ENCODE measurements at regions not wholly inside any gene's neighbourhood (a gene's known extent, or its start where the extent isn't known, plus 50 kb on each side); places are given as distances from the start of the nearest gene placed in this dataset.
"Not testable (repeated sequence)": the region's sequence is repeated elsewhere in the genome, so short reads cannot be mapped to it uniquely, and the experiment has no call there.

- DNase-seq: no peak
Observed at GRCh38 chr16:86718118-86718517, 139.8 kb downstream of the FOXL1 start.

DNA sequence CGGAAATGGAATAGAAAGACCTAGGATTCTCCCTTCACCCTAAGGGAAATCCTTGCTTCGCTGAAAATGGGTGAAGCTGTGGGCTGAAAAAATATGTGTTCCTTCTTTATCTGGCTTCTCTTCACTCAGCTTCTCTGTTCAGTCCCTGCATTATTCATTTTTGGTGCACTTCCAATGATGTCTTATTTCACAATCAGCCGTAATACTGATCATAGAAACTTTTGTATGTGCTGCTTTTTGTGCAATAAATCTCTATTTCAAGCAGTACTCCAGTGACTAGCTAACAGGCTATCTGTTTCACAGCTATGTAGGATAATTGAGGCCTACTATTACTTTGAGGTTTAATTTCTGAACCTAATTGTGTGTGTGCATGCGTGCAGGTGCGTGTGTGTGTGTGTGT lies 144.6 kb downstream of the FOXL1 start:
- DNase-seq: no peak

DNA sequence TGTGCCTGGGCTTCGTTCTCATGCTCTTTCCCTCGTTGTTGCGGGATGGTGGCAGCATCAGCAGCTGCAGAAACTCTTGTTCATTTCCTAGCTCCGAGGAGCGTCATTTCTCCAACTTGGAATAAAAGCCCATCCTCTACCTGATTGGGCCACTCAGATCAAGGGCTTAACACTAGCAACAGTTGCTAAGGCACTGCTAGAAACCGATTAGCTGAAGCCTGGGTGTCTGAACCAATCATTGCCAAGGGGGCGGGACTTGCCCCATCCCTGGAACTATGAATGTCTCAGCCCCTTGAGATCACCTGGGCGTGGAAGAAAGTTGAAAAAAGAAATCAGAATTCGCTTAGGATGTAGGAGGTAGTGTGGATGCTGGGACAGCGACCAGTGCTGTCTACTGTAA lies 145.3 kb downstream of the FOXL1 start:
- DNase-seq: no peak

- DNase-seq: no peak
Observed at GRCh38 chr16:86725401-86725800, 147.1 kb downstream of the FOXL1 start.

- DNase-seq: no peak
Observed at GRCh38 chr16:86726340-86726739, 148.0 kb downstream of the FOXL1 start.

- no peak for DNase-seq
Observed at GRCh38 chr16:86727131-86727530, 148.8 kb downstream of the FOXL1 start.

GRCh38 chr16:86727632-86728031 lies 149.3 kb downstream of the FOXL1 start:
- no peak for DNase-seq

GRCh38 chr16:86729686-86730085 lies 151.3 kb downstream of the FOXL1 start:
- DNase-seq: no peak

- DNase-seq: no peak
Observed at GRCh38 chr16:86730086-86730485, 151.7 kb downstream of the FOXL1 start.

DNA sequence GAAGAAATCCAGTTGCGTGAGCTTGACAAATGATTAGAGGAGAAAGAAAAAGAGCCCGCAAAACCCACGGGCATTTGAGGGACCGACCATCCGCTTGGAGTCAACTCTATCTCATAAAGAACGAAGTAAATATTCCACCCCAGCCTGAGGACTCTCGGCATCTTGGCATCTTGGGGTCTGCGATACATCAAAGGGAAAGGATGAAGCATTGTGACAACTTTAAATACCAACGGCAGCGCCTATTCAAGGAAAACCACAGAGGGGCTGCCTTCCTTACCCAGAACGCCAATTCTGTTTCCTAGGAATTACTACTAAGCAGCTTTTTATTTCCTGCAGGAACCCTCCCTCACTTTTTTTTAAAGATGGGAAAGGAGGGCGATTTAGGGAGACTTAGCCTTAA lies 152.2 kb downstream of the FOXL1 start:
- DNase-seq: no peak

DNA sequence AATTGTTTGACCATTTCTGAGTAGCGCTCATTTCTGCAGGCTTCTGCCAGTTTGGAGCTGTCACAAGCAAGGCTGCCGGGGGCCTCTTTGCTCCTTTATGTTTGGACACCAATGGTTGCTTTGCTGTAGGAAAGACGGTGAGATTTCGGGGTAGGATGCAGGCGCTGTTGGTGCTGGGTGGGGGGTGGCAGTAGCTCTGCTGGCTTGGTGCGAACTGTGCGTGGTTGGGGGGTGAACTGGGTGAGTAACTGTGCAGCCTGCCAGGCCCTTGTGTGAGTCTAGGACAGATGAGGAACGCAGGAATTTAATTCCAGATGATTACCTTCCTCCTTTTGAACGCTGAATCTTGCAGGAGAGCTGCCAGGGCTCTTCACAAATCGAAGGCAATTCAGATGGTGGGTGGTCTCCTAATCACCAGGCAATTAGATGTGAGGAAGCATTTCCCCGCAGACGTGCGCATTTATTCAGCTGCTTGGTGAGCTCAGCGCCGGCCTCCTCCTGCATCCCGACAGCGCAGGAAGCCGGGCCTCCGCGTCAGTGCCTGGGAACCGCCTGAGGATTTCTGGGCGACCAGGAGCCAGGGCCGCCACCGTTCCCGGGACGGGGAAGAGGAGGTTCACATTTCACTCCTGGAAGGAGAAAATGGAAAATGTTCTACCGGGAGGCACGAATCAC lies 154.4 kb downstream of the FOXL1 start:
- DNase-seq: no peak

DNA sequence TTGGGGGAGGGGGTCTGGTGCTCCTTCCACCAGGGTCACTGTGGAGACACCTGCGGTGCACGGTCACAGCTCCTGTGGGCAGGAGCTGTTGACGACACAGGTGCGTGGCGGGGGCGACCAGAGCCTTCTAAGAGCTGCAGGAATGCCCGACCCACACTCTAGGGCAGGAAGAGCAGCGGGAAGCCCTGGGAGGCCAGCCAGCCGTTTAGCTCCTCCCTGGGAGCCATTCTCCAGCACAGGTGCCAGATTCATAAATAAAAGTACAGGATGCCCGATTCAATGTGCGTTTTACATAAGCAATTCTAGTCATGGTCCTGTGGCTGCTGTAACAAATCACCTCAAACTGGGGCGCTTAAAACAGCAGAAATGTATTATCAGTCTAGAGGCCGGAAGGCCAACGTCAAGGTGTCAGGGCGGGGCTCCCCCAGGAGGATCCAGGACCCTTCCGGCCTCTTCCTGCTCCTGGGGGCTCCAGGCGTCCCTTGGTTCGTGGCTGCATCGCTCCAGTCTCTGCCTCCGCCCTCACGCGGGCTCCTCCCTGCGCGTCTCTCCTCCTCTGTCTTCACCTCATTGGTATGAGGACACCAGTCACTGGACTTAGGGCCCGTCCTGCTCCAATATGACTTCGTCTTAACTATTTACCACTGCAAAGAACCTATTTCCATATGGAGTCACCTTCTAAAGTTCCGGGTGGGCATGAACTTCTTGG lies 155.4 kb downstream of the FOXL1 start:
- DNase-seq: no peak

DNA sequence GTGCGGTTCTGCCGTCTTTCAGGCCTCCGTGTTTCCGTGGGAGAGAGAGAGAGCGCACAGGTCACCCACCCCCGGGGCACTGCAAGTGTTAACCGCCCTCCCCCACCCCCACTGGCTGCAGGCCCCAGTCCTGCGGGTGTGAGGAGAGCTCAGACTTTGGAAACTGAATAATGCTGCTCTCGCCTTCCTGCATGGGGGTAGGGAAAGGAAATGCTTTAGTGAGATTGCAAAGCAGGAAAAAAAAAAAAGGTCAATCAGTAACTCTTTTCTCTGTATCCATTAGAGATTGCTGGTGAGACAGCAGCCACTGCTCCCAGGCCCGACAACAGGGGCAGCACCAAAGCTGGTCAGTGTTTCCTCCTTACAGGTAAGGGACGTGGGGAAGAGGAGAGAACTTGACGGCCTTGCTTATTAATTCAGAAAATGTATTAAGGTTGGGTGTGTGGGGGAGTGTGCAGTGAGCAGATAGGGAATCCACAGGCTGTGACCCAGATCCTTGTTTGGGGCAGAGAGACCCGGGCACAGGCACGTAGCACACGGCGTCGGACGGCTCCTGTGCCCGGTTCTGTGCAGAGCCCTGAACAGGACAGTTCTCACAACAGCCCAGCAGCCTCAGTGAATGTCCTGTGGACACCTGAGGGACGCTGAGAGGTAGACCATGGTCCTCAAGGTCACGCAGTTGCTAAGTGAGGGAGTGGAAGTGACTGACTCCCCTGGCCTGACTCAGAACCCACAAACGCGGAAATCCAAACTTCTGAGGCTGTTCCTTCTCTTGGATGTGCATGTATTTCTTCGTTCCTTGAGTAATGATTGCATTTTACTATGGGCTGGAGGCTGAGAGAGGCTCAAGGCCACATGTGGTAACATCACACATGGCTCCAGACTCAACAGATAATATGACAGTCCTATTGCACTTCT lies 156.5 kb downstream of the FOXL1 start:
- DNase-seq: no peak

DNA sequence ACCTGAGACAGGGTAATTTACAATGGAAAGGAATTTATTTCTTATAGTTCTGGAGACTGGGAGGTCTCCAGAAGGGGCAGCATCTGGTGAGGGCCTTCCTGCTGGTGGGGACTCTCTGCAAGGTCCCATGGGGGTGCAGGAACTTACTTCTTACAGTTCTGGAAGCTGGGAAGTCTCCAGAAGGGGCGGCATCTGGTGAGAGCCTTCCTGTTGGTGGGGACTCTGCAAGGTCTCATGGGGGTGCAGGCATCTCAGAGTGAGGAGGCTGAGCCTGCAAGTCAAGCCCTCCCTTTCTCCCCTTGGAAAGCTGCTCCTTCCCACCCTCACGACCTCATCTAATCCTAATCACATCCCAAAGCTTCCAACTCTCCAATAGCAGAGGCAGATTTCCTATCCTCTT lies 157.4 kb downstream of the FOXL1 start:
- no peak for DNase-seq

DNA sequence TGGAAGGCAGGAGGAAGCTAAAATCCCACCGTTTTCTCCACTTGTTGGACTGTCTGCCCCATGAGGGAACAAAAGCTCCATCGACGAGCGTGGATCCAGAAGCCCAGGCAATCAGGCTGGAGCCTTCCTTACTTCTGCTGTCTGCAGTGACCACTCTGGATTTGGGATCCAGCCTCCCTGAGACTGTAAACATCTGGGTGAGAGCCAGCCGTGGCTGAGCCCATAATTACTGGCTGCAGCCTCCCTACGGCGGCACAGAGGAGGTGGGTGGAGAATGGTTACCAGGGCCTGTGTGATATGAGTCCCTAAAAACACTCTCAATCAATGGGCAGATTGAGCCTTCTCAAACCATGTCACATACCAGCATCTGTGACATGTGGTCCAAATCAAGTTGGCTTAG lies 158.2 kb downstream of the FOXL1 start:
- no peak for DNase-seq

- no peak for DNase-seq
Observed at GRCh38 chr16:86737083-86737482, 158.7 kb downstream of the FOXL1 start.

GRCh38 chr16:86738322-86738721 lies 160.0 kb downstream of the FOXL1 start:
- not testable (repeated sequence) for DNase-seq

DNA sequence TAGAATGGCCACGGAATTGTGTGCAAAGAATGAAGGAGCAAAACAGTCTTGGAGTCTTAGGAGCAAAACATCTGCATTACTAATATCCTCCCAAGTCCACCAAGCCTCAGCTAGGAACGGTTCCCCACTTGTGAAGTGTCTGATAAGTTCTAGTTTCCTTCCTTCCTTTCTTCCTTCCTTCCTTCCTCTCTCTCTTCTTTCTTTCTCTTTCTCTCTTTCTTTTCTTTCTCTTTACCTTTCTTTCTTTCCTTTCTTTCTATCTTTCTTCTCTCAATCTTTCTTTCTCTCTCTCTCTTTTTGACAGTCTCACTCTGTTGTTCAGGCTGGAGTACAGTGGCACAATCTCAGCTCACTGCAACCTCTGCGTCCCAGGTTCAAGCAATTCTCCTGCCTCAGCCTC lies 160.8 kb downstream of the FOXL1 start:
- no peak for DNase-seq

GRCh38 chr16:86739808-86740207 lies 161.5 kb downstream of the FOXL1 start:
- DNase-seq: no peak

GRCh38 chr16:86740298-86740697 lies 161.9 kb downstream of the FOXL1 start:
- DNase-seq: no peak

GRCh38 chr16:86740906-86741799 lies 162.8 kb downstream of the FOXL1 start:
- DNase-seq: peak; percentile 51

DNA sequence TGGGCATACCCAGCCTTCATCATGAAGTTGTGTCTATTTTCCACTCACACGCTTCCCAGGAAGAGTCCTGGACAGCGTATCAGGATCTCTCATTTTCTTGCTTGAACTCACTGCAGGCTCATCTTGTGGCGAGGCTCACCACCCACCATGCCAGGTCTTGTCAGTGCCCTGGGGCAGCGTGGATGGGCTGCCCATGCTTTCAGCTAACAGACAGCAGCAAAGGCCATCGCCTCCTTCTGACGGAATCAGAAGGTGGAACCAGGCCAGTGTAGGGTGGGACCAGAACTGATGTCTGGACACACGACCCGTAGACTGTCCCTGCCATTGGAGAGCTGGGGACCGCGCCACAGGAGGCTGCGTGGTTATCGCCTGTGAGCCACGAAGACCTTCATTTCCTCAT lies 169.4 kb downstream of the FOXL1 start:
- no peak for DNase-seq

- no peak for DNase-seq
Observed at GRCh38 chr16:86748652-86749051, 170.3 kb downstream of the FOXL1 start.
